HepG2 (cell line): ENCODE measurements at regions not wholly inside any gene's neighbourhood (a gene's known extent, or its start where the extent isn't known, plus 50 kb on each side); places are given as distances from the start of the nearest gene placed in this dataset.

Experiments
- ATAC-seq: fragments of 200-7000 bp; cut with Tn5 transposase; 3 replicates; pipeline ENCODE4 v1.9.1; 2020; ENCODE audit warnings: mild to moderate bottlenecking, moderate library complexity
- BruUV-seq: library from RNA; stranded (reverse); fragments of 400-500 nt; replicated peaks from 2 replicates; lab custom pipeline; 2021; lab: Mats Ljungman, UMichigan
- CTCF ChIA-PET: fragments of 300-600 bp; formaldehyde crosslinking; extraction: SDS; loops from one replicate; lab custom pipeline; 2021; ENCODE audit warnings: low total read pairs, inconsistent platforms, low intra/inter-chr PET ratio; lab: Yijun Ruan, JAX
- POLR2A ChIA-PET: fragments of 350-600 bp; sonication (Branson Sonifier 250); formaldehyde crosslinking; loops from one replicate; lab custom pipeline; 2020; ENCODE audit warnings: antibody characterized with exemption, inconsistent platforms; lab: Yijun Ruan, JAX
- DNase-seq: peaks from one replicate; pipeline ENCODE4 v3.0.0-alpha.2; 2015; ENCODE audit warnings: low spot score
- FAIRE-seq: peaks from 3 replicates; lab custom pipeline; 2011; peaks lifted over from hg19 to GRCh38; lab: Jason Lieb, UNC
- H2AFZ ChIP-seq: one replicate; pipeline ENCODE4 v1.6.1; 2011; ENCODE audit warnings: low read length, inconsistent platforms
- H3K27ac ChIP-seq: fragments of 300-600 bp; 3 replicates; pipeline ENCODE4 v1.8.0; 2011; ENCODE audit warnings: mixed run types, mild to moderate bottlenecking, mixed read lengths, low read length, inconsistent platforms; ENCODE audit not compliant: insufficient read depth; ENCODE audit errors: extremely low read length
- H3K27me3 ChIP-seq, 2 experiments: fragments of 200-600 bp in 1 of 2; 2 replicates in 1 of 2; 3 replicates in 1 of 2; pipeline versions ENCODE4 v1.6.0 to v1.8.0; 2011; ENCODE audit warnings: low read length in 2 of 2, mild to moderate bottlenecking in 2 of 2, moderate library complexity in 2 of 2, inconsistent platforms in 1 of 2; ENCODE audit not compliant: insufficient read depth in 2 of 2, control insufficient read depth in 1 of 2
- H3K36me3 ChIP-seq, 2 experiments: fragments of 200-600 bp in 1 of 2; replicated peaks in 1 of 2; 2 replicates in 1 of 2; 3 replicates in 1 of 2; pipeline versions ENCODE4 v1.5.1 to v1.8.0; 2011; ENCODE audit warnings: low read length in 2 of 2, inconsistent platforms in 1 of 2; ENCODE audit not compliant: insufficient read depth in 2 of 2, control insufficient read depth in 1 of 2
- H3K4me1 ChIP-seq: 2 replicates; pipeline ENCODE4 v1.5.1; 2012; ENCODE audit warnings: low read length, inconsistent platforms; ENCODE audit not compliant: insufficient read depth
- H3K4me2 ChIP-seq: 2 replicates; pipeline ENCODE4 v1.6.0; 2011; ENCODE audit warnings: low read depth, low read length, inconsistent platforms
- H3K4me3 ChIP-seq, 3 experiments: fragments of 200-600 bp in 1 of 3; sonication (generic), shearing (Covaris generic) in 1 of 3; replicated peaks in 1 of 3; 2 replicates each; pipeline ENCODE4 v1.5.1; 2011 to 2016; ENCODE audit warnings: low read length in 3 of 3, inconsistent platforms in 2 of 3, low read depth in 2 of 3, mild to moderate bottlenecking in 2 of 3, control low read depth in 1 of 3, mixed read lengths in 1 of 3; ENCODE audit not compliant: insufficient read depth in 1 of 3
- H3K79me2 ChIP-seq: one replicate; pipeline ENCODE4 v1.6.1; 2011; ENCODE audit warnings: low read length, inconsistent platforms; ENCODE audit not compliant: insufficient read depth
- H3K9ac ChIP-seq: 2 replicates; pipeline ENCODE4 v1.6.0; 2011; ENCODE audit warnings: mild to moderate bottlenecking, low read depth, low read length, inconsistent platforms; ENCODE audit not compliant: insufficient read depth
- H3K9me3 ChIP-seq: 2 replicates; pipeline ENCODE4 v1.5.1; 2012; ENCODE audit warnings: mild to moderate bottlenecking, low read length
- H4K20me1 ChIP-seq: 2 replicates; pipeline ENCODE4 v1.6.0; 2011; ENCODE audit warnings: inconsistent platforms, mild to moderate bottlenecking, low read length, moderate library complexity; ENCODE audit not compliant: insufficient read depth
- FOSL2 ChIP-seq: sonication (generic); formaldehyde crosslinking; IDR thresholded peaks from 2 replicates; pipeline ENCODE4 v1.4.0; 2020; ENCODE audit warnings: missing genetic modification reagents
- HES4 ChIP-seq: sonication (generic); formaldehyde crosslinking; IDR thresholded peaks from 2 replicates; pipeline ENCODE4 v1.9.0; 2021; ENCODE audit warnings: mild to moderate bottlenecking, missing genetic modification reagents, borderline replicate concordance
- MAX ChIP-seq: IDR thresholded peaks from 2 replicates; pipeline ENCODE4 v1.6.1; 2012; ENCODE audit warnings: inconsistent platforms
- PHB2 ChIP-seq: fragments of 450-650 bp; IDR thresholded peaks from 2 replicates; pipeline ENCODE4 v1.6.1; 2018; ENCODE audit not compliant: partially characterized antibody
- SUZ12 ChIP-seq: fragments of 150-350 bp; IDR thresholded peaks from 2 replicates; pipeline ENCODE4 v1.6.1; 2014; ENCODE audit warnings: low read depth, low read length
- U2AF1 ChIP-seq: fragments of 200-400 bp; formaldehyde crosslinking; optimal IDR thresholded peaks from 2 replicates; pipeline ENCODE3; 2017; ENCODE audit warnings: mild to moderate bottlenecking, low read depth, low read length
- ZBED4 ChIP-seq: sonication (generic); formaldehyde crosslinking; IDR thresholded peaks from 2 replicates; pipeline ENCODE4 v1.4.0; 2020; ENCODE audit warnings: missing genetic modification reagents, borderline replicate concordance
- ZBTB21 ChIP-seq: sonication (generic); formaldehyde crosslinking; IDR thresholded peaks from 2 replicates; pipeline ENCODE4 v1.4.0; 2020; ENCODE audit warnings: missing genetic modification reagents
- ZFP1 ChIP-seq: IDR thresholded peaks from 2 replicates; pipeline ENCODE4 v1.6.1; 2016
- ZHX1 ChIP-seq: sonication (generic); formaldehyde crosslinking; IDR thresholded peaks from 2 replicates; pipeline ENCODE4 v1.8.1; 2022; ENCODE audit warnings: low read depth, mild to moderate bottlenecking, missing genetic modification reagents
- ZNF550 ChIP-seq: sonication (generic); formaldehyde crosslinking; IDR thresholded peaks from 2 replicates; pipeline ENCODE4 v1.4.0; 2020; ENCODE audit warnings: mild to moderate bottlenecking, missing genetic modification reagents, borderline replicate concordance
- ZNF766 ChIP-seq: sonication (generic); formaldehyde crosslinking; IDR thresholded peaks from 2 replicates; pipeline ENCODE4 v1.5.0; 2020; ENCODE audit warnings: missing genetic modification reagents, borderline replicate concordance
- WGBS: methylation state at CpG from one replicate; pipeline ENCODE4 v1.1.6; 2017; ENCODE audit warnings: low lambda C conversion rate; 5-methylcytosine and 5-hydroxymethylcytosine counted together
- in situ Hi-C: cut with HindIII; loops from 2 replicates; pipeline ENCODE4 v1.10.0; 2017; ENCODE audit warnings: low pct_unique_long_range_greater_than_20kb; ENCODE audit not compliant: extremely low pct_ligation_motif_present
- intact Hi-C: fragments of 100-400 bp; cut with micrococcal nuclease; formaldehyde crosslinking; loops from one replicate; pipeline ENCODE4 v1.10.0; 2022; ENCODE audit not compliant: unreplicated experiment

- in situ Hi-C loops, result loop anchor here (25.0 kb wide), 1 partner anchor 757 kb away; no protein-coding TSS in a partner anchor
These were observed 394.6 kb upstream of the IL12A start for GRCh38 chr3:159593927-159594605.

More at GRCh38 chr3:159593927-159594605, 394.6 kb upstream of the IL12A start:
- 1% methylated on average over 3 of the region's 3 CpGs for WGBS
- Histone ChIP-seq H3K4me3 (no peak overlapping the region), H3K4me2 (no peak overlapping the region), H3K27me3 (no peaks in the 10 kb centered on the region), H3K36me3 (no peaks in the 10 kb centered on the region), H3K27ac (no peak overlapping the region), H3K9me3 (no peaks in the 10 kb centered on the region), H4K20me1 (no peaks in the 10 kb centered on the region), H2AFZ (no peak overlapping the region), H3K79me2 (no peaks in the 10 kb centered on the region), H3K4me1 (no peaks in the 10 kb centered on the region), H3K9ac (no peak overlapping the region)
- no TSS peak for BruUV-seq
- ChIA-PET CTCF (no interaction called here), POLR2A (no interaction called here)
- FAIRE-seq (no peak), DNase-seq (no peak), ATAC-seq (no peak)
- no peak for TF ChIP-seq ZHX1
- TF ChIP-seq ZNF550 (CRISPR knock-in tag), result no peak
- no peak for TF ChIP-seq MAX
- no peak for TF ChIP-seq PHB2
- no peak for TF ChIP-seq ZFP1 (CRISPR knock-in tag)
- TF ChIP-seq SUZ12, result no peak
- no peak for TF ChIP-seq ZNF766 (CRISPR knock-in tag)
- TF ChIP-seq ZBED4 (CRISPR knock-in tag), result no peak
- TF ChIP-seq FOSL2 (CRISPR knock-in tag), result no peak
- no peak for TF ChIP-seq U2AF1
- TF ChIP-seq ZBTB21 (CRISPR knock-in tag), result no peak
- TF ChIP-seq HES4 (CRISPR knock-in tag), result no peak
- intact Hi-C loops, result no loop called here
